Stomach (tissue), 4 donors: ENCODE measurements at regions not wholly inside any gene's neighbourhood (a gene's known extent, or its start where the extent isn't known, plus 50 kb on each side); places are given as distances from the start of the nearest gene placed in this dataset.
"Not testable (repeated sequence)": the region's sequence is repeated elsewhere in the genome, so short reads cannot be mapped to it uniquely, and the experiment has no call there.

Source experiments
- CTCF ChIP-seq, 7 experiments: fragments of 450-650 bp in 4 of 7; fragments of 200-600 bp in 3 of 7; sonication (generic) in 3 of 7; IDR thresholded peaks; one replicate each; pipeline ENCODE4 v1.5.1; 2016 to 2019; ENCODE audit warnings: antibody characterized with exemption in 7 of 7, control low read depth in 2 of 7, mild to moderate bottlenecking in 1 of 7
- EP300 ChIP-seq: sonication (generic); formaldehyde crosslinking; IDR thresholded peaks from one replicate; pipeline ENCODE4 v1.6.1; 2017; ENCODE audit warnings: antibody characterized with exemption

GRCh38 chr1:242653772-242654171 is 129.3 kb upstream of the PLD5 start:
- TF ChIP-seq CTCF (IDR thresholded peaks at IDR 0.05); EP300: not testable (repeated sequence)
